Fibroblast of skin of scalp (primary cell): ENCODE measurements at regions not wholly inside any gene's neighbourhood (a gene's known extent, or its start where the extent isn't known, plus 50 kb on each side); places are given as distances from the start of the nearest gene placed in this dataset.

Experiments
- DNase-seq: peaks from one replicate; pipeline ENCODE4 v3.0.0-alpha.2; 2013

DNA sequence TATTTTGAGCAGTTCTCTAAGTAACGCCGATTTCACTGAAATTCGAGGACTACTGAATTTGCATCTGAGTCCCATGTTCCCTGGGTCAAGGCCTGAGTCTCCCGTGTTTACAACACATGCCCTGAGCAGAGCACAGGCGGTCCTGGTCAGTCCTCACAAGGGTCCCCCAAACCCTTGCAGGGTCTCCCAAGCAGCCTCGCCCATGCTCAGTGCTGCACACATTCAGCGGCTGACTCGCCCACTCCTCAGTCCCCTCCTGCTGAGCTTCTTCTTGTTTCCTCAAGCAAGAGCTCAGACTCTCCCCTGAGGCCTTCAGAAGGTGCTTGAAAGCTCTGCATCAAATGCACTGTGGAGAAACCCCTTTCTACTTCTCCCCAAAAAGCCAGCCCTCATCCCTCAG is 114.6 kb downstream of the INHBB start:
- no peak for DNase-seq

DNA sequence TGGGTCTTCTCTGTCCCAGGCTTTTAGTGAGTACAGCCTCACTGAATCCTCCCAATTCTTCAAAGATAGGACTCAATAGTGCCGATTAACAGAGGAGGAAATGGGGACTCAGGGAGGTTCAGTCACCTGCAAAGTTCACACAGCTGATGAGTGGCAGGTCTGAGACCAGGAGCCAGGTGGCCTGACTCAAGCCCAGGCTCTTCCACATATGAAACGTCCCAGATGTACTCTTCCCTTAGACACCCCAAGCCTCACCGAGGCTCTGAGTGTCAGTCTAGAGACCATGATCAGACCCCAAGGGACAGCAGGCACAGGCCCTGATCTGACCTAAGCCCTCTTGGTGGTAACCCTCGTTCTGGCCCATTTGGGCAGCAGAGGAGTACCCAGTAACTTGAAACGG is 115.2 kb downstream of the INHBB start:
- DNase-seq = no peak

DNA sequence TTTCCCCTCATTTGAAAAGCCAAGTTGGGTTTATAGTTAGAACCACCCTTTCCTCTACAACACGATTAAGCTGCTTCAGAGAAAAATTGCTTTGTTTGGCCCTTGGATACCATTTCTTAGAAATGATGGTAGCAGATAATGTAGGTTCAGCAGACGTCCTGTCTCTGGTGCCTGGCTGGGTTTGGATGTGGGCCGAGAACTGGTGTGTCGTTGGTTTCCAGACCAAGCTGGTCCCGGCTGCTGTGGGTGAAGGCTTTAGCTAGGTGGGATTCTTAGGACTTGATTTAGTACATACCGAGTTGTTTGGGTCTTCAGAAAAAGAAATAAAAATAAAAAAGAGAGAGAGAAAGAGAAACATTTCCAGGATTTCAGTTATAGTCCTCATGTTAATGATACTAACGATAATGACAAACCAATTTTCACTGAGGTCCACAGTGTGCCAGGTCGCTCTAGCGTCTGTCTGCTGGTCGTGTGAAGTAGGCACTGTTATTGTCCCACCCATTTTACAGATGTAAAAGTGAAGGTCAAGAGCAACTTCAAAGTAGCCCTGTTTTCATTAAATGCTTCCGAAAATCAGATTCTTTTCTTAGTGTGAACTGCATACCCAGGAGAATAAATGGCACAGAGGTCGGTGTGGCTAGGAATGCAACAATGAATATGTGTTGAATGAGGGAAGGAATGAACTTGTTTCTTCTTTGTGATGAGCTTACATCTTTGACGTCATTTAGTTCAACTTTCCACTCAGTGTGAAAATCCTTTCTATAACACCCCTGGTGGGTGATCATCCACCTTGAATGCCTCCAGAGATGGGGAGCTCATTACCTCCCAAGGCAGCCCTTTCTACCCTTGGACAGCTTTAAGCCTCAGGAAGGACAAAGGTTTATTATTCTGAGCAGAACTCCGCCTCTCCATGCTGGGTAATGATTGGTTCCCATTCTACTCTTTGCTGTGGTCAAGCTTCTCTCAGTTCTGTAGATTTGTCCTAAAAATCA is 115.9 kb downstream of the INHBB start:
- DNase-seq = no peak

GRCh38 chr2:120463527-120463926 is 117.6 kb downstream of the INHBB start:
- DNase-seq = no peak

DNA sequence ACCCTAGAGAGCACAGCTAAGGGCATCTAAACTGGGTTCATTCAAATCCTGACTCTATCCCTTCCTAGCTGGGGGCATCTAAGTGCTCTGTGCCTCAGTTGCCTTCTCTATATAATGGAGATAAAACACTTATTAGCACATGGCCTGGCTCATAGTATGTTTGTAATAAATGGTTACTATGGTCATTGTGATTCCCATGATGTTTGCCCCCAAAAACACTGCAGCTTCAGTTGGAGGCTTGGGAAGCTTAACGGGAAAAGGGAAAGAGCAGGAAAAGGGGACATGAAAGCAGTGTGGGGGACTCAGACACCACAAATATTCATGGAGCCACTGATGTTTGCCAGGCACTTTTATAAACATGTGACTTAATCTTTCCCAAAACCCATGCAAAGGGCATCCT is 118.1 kb downstream of the INHBB start:
- no peak for DNase-seq

DNA sequence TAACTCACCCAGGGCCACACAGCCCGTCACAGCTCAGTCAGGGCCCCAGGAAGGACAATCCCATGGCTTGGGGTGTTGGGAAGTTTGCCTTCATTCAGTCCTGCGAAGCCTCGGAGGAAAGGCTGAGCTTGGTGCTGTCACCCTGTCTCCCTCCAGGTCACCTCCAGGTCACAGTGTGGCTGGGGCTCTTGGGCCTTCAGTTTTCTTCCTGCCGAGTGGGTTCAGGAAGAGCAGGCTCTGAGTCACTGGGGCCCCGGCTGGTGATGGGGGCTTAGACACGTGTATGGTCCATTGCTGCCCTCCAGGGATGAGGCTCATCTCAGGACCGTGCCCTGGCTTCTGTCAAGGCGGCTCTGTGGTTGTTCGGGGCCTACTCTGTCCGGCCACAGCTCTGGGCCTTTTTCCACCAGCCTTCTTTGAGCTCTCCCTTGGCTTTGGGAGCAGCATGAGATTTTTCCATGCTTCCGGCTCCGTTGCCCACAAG is 118.6 kb downstream of the INHBB start:
- DNase-seq = no peak

DNA sequence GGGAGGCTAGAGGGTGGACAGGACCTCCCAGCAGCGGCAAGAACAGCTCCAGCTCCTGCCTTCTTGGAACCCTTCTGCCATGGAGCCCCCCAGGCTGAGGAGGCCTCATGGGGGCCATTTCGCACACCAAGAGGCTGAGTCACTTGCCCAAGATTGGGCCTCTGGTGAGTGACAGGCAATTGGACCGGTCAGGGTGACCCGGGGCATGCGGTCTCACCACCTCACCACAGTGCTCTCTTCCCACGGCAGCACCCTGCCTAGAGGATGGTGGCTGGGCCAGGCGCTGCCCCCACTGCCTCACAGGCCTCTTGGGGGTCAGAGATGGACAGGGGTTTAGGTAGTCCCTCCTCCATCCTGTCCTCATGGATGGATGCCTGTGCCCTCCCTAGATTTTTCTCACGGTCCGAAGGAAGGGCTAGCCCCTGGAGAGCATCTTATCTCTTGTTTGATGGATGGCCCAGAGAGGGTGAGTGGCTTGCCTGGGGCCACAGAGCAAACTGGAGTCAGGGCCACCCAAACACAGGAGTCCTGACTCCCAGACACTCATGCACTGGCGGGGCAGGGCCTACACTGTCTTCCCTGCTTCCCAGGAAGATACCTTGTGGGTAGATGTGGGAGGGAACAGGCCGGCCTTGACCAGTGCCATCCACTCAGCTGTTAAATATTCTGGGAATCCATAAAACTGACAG is 119.2 kb downstream of the INHBB start:
- DNase-seq = no peak

DNA sequence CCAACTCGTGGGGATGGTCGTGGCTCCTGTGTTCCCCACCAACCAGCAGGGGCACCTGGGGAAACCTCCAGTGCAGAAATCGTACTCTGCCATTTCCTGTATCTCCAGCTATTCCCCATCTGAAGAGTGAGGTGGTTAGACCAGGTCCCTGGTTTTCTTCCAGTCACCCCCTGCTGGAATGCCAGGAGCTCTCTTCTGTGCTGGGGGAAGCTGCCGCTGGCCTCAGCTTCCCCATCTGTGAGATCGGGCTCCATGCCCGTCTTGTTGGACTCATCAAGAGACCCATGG is 119.7 kb downstream of the INHBB start:
- DNase-seq = no peak

- DNase-seq = no peak
These were observed 120.2 kb downstream of the INHBB start for GRCh38 chr2:120465989-120466703.

DNA sequence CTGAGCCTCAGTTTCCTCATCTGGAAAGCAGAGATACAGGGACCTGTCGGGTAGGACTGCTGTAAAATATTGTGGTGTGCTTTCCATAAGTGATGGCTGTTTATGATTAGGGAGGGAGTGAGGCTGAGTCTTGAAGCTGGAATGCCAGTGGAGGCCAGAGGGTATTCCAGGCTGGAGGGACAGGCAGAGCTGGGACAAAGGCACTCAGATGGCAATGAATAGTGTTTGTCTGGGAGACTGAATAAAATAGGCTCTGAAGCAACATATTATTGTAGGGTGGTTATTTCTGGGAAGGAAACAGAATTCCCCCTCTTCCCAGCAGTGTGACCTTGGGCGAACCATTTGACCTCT is 120.7 kb downstream of the INHBB start:
- peak; percentile 46 for DNase-seq

DNA sequence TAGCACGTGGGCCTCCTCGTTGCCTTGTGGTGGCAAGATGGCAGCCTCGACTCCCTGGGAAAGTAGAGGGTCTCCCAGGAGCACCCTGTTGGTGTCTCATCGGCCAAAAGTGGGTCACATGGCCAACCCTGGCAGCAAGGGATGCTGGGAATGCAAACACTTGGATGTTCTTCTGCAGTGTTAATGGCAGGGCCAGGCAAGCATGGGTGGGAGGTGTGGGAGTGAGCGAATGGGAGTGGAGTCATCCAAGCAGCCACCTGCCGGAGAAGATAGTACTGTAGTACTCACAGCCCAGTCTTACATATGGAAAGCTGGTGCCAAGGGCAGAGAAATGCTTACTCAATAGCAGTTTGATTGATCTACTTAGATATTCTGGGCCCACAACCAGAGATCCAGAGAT is 122.2 kb downstream of the INHBB start:
- DNase-seq = no peak

DNA sequence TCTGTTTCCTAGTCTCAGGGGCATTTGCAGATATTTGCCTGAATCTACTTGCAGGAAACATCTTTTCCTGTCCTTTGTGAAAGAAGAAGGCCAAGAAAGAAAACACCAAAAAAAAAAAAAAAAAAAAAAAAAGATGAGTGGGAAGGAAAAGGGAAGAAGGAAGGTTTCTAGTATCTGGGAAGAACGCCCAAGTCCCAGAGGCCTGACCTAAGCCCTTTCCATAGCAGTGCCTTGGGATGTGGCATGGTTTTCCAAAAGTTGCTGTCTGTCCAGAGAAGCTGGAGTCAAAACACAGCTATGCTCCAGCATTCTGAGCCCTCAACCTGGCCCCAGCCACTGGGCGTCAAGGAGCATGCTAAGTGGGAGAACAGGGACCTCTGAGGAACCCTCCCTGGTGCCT is 123.5 kb downstream of the INHBB start:
- no peak for DNase-seq

DNA sequence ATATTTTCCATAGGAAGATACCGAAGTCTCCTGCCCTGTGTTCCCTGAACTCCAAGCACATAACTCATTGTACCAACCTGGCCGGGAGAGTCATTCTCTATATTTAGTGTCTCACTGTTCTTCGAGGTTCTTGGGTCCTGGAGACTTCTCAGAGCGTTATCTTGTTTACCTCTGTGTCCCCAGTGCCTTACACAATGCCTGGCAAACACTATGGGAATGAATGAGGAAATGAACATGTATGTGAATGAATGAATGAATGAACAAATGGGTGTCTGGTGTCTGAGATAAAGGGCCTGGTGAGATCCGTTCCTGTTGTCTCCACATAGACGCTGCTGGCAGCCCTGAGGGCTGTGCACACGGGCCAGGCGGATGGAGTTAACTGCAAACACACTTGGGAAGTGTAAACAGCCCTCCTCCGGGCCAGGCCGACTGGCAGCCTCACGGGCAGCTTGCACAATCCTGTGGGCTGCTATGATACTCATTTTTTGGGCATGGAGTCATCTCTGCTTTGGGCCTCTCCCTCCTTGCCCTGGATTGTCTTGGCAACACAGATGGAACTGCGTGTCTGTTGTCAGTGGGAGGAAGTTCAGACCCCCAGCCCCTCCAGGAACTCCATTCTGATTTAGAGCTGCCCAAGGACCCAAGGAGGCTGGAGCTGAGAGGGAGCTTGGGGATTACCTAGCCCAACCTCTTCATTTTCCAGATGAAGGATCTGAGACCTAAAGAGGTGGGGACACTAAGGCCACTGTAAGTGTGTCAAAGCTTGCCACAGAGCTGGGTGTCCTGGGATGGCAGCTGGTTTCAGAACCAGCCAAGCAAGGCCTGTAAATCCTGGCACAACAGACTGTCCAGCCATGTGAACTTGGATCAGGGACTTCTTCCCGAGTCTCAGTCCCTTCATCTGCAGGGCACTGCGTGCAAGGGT is 124.4 kb downstream of the INHBB start:
- DNase-seq = peak; percentile 96

- DNase-seq = no peak
These were observed 125.2 kb downstream of the INHBB start for GRCh38 chr2:120471166-120471565.

- no peak for DNase-seq
These were observed 126.1 kb downstream of the INHBB start for GRCh38 chr2:120472031-120472430.

DNA sequence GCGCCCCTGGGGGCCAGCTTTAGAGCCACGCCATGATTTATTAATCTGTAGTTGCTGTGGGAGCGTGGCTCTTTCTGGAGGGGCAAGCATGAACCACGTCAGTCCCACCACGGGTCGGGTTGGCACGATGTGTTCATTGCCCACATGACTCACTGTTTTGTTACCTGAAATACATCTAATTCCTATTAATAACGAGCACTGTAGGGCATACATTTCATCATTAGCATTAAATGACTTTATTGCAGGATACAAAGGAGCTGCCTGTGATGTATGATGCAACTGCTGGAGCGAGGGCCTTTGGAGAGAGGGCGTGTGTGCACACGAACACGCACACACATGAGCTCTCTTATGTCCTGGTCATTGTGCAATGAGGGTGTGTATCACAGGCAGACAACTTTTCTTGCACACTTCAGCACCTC is 127.0 kb downstream of the INHBB start:
- no peak for DNase-seq

DNA sequence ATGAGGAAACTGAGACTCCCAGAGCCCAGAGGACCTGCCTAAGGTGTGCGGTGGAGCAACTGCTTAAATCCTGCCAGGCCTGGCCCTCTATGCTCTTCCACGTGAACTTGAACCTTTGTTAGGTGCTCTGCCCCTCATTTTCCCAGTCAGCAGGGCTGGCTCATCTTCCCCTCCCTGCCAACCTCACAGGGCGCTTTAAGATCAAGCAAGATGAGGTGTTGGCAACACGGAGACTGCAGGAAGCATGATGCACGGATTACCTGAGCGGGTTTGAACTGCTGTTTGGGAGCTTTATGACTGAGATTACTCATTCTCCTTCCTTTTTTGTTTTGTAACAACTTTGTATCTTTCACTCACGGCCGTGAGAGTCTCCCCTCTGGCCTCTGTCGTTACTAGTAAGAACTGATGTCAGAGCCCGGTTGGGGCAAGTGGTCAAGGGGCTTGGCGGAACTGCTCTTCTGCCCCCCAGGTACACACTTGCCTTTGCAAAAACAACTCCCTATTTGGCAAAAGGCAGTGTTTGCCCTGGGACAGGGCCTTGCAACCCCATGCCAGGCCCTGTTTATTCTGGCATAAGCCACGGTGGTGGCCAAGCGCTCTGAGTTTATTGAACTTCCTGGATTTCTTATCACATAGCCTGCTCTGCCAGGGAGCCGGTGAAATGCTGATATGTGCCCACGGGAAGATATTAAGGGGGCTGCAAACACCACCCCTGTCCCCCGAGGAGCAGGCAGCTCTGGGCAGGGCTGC is 127.8 kb downstream of the INHBB start:
- no peak for DNase-seq

GRCh38 chr2:120474486-120474885 is 128.6 kb downstream of the INHBB start:
- no peak for DNase-seq

DNA sequence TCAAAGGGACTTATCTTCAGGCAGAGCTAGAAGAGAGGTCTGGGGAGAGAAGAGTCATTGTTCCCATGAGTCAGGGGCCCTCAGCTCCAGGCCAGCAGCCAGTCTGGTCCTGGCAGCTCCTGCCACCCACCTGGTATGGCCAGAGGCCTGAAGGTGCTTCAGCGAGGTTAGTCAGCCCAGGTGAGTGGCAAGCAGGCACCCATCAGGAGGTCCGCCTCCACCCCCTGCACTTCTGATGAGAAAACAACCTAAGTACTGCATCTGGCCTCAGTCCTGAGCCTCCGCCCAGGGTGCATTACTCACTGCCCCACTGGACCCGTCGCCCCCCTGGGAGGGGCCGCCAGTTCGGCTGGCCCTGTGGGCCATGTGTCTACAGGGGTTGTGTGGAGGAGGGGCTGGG is 130.2 kb downstream of the INHBB start:
- no peak for DNase-seq

DNA sequence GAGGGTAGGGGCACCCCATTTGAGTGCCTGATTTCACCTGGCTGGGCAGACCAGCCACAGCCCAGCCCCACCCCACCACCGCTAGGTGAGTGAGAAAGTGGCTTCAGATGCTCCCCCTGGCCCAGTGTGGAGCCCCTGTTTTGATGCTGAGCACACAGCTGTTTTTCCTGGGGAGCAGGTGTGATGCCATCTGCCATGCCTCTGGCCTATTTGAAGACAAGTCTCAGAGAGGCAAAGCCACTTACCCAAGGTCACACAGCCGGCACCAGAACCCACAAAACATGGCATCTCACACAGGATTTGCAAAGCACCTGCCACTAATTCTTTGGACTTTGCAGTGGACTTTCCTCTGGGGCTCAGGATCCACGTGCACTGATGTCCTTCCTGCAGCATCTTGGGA is 131.3 kb downstream of the INHBB start:
- DNase-seq = no peak

DNA sequence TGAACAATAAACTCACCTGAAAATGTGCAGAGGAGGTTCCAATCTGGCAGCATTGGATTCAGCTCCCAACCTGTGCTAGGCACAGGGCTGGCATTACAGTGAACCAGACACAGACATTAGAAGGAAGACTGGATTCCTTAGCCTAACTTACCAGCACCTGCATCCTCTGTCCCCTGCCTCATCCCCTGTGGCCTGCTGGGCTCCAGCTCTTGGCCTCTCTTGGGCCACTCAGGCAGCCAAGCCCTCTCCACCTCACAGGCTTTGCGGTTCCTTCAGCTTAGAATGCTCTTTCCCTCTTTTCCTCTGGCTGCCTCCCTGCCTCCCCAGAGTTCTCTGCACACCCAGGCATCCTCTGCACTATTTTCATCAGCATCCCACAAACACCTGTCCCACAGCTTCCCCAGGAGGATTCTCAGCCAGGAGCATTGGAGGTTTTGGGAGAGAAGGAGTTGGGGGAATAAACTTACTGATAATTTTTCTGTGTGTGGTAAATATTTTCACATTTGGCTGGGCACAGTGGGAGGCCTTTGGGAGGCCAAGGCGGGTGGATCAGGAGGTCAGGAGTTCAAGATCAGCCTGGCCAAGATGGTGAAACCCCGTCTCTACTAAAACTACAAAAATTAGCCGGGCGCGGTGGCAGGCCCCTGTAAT is 132.0 kb downstream of the INHBB start:
- no peak for DNase-seq
